Stimulated activated CD8-positive, alpha-beta memory T cell treated with anti-CD3 and anti-CD28 coated beads, Interleukin-12 subunit alpha, Interleukin-12 subunit beta, amount 100 ng/mL, for 1 hour (primary cell): ENCODE measurements at regions not wholly inside any gene's neighbourhood (a gene's known extent, or its start where the extent isn't known, plus 50 kb on each side); places are given as distances from the start of the nearest gene placed in this dataset.
"Not testable (repeated sequence)": the region's sequence is repeated elsewhere in the genome, so short reads cannot be mapped to it uniquely, and the experiment has no call there.

Experiments used
- DNase-seq: peaks from one replicate; pipeline ENCODE4 v3.0.0-alpha.2; 2020; ENCODE audit warnings: low read depth

DNA sequence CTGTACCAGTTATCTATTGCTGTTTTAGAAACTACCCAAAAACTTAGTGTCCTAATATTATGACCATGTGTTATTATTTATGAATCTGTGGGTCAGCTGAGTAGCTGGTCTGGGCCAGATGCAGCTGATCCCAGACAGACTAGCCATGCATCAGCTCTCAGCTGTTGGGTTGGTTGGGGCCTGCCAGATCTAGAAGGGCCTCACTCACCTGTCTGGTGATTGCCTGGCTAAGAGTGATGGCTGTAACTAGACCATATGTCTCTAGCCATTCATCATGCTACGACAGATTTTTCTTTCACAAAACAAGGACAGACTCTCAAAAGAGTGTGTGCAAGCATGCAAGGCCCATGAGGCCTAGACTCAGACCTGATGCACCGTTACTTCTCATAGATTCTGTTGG, 403.2 kb downstream of the SAMD5 start:
- DNase-seq: no peak

GRCh38 chr6:147922799-147923198, 414.3 kb downstream of the SAMD5 start:
- DNase-seq: no peak

DNA sequence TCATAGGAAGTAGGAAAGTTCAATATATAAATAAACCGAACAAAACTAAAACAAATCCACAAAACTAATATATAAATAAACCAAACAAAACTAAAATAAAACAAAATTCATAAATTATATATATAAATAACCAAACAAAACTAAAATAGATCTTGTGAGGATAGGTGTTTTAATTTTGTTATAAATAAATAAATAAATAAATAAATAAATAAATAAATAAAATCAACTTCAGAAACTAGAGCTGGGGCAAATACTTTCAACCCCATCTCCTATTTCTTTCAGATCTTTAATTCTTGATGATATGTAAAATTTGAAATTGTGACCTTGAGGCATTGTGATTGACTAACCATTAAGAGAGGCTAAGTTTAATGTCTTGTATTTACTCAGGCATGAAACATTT, 416.1 kb downstream of the SAMD5 start:
- no peak for DNase-seq

- DNase-seq: no peak
Measured at GRCh38 chr6:147925826-147926225, 416.8 kb upstream of the SASH1 start.

- DNase-seq: no peak
Measured at GRCh38 chr6:147930745-147931144, 411.9 kb upstream of the SASH1 start.

- no peak for DNase-seq
Measured at GRCh38 chr6:147933224-147933623, 409.4 kb upstream of the SASH1 start.

GRCh38 chr6:147935656-147936055, 407.0 kb upstream of the SASH1 start:
- no peak for DNase-seq

- DNase-seq: no peak
Measured at GRCh38 chr6:147936703-147937470, 405.8 kb upstream of the SASH1 start.

- DNase-seq: no peak
Measured at GRCh38 chr6:147941143-147941542, 401.5 kb upstream of the SASH1 start.

- DNase-seq: no peak
Measured at GRCh38 chr6:147942363-147942762, 400.3 kb upstream of the SASH1 start.

DNA sequence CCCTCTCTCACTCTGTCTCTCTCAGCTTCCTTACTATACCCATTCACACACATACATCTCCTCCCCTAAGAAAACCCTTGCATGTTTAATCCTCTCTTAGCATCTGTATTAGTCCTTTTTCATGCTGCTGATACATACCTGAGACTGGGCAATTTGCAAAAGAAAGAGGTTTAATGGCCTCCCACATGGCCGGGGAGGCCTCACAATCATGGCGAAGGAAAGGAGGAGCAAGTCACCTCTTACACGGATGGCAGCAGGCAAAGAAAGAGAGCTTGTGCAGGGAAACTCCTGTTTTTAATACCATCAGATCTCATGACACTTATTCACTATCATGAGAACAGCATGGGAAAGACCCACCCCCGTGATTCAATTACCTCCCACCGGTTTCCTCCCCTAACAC, 398.5 kb upstream of the SASH1 start:
- no peak for DNase-seq

GRCh38 chr6:147947521-147947920, 395.1 kb upstream of the SASH1 start:
- DNase-seq: no peak

DNA sequence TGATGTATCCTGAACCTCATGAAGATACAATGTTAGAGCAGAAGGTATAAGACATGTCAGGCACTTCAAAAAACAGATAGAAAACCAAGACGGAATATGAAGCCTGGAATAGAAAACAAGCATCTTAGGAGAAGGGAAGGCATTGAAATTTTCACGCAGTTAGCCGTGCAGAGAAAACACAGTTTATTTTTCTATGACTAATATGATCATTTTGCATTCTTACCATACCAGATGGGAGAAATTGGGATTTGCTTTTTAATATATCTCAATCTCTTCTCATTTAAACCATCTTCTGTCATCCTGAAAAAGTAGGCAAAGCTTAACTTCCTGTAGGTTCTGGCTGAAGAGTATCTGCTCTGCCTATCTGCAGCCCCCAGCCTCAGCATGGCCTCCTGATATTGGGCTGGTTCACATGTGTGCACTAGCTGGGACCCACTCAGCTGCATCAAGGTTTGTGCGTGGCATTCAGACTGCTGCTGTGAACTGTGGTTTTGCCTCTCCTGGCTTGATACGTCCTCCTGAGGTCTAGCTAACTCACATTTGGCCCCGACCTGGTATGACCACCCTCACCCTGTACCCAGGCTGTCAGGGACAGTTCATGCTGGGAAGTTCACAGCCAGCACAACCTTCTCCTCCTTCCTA, 392.5 kb upstream of the SASH1 start:
- DNase-seq: no peak

DNA sequence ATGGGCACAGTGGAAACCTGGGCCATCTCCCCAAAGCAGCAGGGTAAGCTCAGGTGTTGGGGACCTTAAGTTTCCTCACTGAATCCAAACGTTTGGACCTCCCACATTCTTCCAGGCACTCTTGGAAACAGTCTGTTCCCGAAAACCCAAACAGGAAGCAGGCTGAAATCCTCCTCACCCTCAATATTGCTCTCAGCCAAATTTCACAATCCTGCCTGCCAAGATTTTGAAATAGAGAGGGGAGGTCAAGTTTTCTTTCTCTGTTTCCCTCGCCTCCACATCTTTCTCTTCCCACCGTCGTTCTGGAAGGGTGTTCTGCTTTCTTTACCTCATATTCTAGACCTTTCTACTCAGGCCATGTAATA, 392.0 kb upstream of the SASH1 start:
- DNase-seq: no peak

DNA sequence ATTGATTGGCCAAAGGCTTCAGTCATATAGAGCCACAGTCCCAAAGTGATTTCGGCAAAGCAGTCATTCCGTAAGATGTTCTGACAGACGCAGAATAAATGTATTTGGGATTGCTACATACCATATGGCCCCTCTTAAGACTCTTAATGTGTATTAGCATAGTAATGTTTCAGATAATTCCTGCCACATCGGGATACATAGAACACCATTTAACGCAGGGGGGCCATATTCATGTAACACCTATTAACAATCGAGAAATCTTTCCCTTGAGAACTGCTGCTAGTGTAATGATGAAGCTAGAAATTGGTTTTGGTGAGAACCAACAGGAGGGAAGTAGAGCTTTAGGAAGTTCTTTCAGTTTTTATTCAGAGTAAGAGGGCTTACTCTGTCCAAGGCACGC, 390.9 kb upstream of the SASH1 start:
- no peak for DNase-seq

DNA sequence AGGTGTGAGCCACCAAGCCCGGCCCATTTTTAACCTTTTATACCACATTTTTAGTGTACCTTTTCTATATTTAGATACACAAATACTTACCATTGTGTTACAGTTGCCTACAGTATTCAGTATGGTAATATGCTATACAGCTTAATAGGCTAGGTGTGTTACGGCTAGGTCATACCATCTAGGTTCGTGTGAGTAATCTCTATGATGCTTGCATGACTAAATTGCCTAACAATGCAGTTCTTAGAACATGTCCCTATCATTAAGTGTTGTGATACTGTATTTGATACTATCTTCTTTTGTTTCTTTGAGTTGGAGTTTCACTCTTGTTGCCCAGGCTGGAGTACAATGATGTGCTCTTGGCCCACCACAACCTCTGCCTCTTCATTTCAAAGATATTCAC, 387.7 kb upstream of the SASH1 start:
- DNase-seq: no peak

DNA sequence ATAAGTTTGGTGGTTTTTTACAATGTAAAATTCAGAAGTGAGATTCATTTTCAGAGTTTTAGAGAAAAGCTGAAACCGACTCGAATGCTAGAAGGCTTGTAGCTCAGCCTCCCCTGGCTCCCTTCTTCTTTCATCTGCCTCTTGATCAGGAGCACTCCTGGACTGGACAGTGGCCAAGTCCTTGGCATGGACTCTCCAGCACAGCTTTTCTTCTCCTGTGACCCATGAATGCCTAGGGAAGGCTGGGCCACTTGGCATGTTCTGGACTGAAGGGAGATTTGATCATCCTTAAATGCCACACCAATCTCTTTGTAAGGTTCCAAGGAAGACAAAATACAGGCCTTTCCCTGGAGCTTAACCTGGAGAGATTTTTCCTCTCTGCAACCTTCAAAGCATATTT, 384.0 kb upstream of the SASH1 start:
- no peak for DNase-seq

DNA sequence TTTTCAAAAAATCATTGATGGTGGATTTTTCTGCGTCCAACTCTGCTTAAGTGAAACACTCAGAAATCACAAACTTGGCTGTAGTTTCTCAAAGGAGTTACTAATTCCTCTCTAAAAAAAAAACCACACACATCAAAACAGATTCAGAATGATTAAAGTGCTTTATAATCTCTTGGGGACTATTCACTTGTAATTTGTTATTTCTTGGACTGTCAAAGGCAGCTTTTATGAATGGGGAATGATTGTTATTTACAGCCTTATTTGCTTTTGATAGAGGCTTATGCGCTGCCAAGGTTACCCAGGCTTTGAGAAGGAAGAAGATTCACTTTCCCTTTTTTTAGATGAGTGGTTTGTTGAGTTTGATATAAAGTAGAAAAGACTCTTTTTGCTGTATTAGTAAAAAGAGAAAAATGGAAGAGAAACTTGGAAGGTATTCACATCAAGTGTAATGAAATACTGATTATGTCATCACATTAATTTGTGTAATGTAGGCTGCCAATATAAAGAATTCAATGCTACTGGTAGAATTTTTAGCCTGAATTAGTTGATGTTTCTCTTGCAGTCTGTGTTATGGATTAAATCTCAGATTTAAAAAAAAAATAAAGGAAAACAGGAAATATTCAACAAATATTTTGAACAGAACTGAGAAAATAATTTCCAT, 381.0 kb upstream of the SASH1 start:
- no peak for DNase-seq

DNA sequence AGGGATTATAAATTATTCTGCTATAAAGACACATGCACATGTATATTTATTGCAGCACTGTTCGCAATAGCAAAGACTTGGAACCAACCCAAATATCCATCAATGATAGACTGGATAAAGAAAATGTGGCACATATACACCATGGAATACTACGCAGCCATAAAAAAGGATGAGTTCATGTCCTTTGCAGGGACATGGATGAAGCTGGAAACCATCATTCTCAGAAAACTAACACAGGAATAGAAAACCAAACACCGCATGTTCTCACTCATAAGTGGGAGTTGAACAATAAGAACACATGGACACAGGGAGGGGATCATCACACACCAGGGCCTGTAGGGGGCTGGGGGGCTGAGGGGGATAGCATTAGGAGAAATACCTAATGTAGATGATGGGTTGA, 377.2 kb upstream of the SASH1 start:
- DNase-seq: not testable (repeated sequence)

DNA sequence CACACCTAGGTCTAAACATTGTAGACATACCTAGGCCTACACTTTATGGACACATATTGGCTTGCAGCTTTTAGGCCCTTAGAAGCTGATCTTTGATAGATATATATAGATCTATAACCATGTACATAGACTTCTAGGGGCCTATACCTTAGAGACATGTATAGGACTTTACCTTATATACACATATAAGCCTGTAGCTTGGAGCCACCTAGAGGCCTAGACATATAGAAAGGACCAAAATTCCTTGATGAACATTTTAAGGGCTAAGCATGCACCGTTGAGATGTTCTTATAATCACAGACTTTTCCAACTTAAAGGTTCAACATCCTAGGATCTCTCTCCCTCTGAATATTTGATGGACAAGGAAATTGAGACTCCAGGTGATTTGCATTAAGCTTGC, 371.7 kb upstream of the SASH1 start:
- no peak for DNase-seq

DNA sequence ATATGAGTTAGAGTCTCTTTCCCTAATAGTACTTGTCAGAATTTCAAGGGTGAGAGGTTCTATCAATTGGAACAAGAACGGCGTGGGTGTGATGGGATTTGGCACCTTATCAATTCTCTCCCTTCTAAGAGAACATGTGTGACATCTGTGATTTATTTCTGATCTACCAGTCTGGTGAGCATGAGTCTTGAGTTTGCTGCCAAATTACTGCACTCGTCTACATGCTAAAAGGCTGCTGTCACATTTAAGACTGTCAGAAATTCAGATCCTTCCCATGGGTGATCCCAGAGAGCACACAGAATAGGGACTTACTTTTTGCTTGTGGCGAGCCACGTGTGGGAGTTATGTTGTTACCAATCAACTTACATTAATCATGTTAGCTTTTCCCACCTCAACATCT, 370.2 kb upstream of the SASH1 start:
- DNase-seq: no peak

GRCh38 chr6:147973806-147974205, 368.8 kb upstream of the SASH1 start:
- DNase-seq: no peak

- DNase-seq: no peak
Measured at GRCh38 chr6:147974376-147974775, 368.3 kb upstream of the SASH1 start.
